ENCODE measurements at regions not wholly inside any gene's neighbourhood (a gene's known extent, or its start where the extent isn't known, plus 50 kb on each side); places are given as distances from the start of the nearest gene placed in this dataset.

DNA sequence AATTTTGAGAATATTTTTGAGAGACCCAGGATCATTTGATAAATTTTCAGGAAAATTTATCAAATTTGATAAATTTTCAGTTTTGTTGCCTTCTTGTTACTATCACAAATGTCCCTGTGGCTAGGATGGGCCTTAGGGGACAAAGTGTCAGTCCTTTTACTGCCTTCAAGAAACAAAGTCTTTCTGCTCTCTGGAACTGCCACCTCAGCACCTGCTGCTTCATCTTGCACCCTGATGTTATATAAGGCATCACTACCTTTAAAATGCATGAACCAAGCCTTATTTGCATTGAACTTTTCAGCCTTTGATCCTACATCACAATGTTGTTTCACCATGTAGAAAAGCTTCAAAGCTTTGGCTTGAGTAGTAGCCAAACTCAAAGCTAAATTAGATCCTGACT lies 123.0 kb upstream of the CNTLN start:
- Histone ChIP-seq H2BK12ac (ENCODE audit: insufficient read length, low read depth, low read length) (no peak overlapping the region), H2AFZ (ENCODE audit: low read length) (no peak overlapping the region), H3K23me2 (ENCODE audit: insufficient read length, low read depth, low read length, poor library complexity, severe bottlenecking) (no peaks in the 10 kb centered on the region), H3K14ac (ENCODE audit: insufficient read depth, low read length) (no peak overlapping the region), H2AK5ac (ENCODE audit: insufficient read length, low read length) (no peak overlapping the region), H3K79me1 (ENCODE audit: insufficient read depth, low read depth, low read length, poor library complexity, severe bottlenecking) (no peaks in the 10 kb centered on the region), H3K27me3 (ENCODE audit: insufficient read depth, low read length) (no peaks in the 10 kb centered on the region), H2BK120ac (ENCODE audit: low read depth, low read length, poor library complexity, severe bottlenecking) (no peak overlapping the region), H3K4me2 (ENCODE audit: insufficient read depth, insufficient read length, low read length) (no peak overlapping the region), H4K8ac (replicated peaks; ENCODE audit: insufficient read length, low read depth, low read length) (no peak overlapping the region), H3K9ac (ENCODE audit: extremely low read depth, insufficient read length, low read length) (no peak overlapping the region), H3K4me1 (ENCODE audit: insufficient read depth, low read length) (0 out of 2 replicates have a peak, but pooled peaks cover 2% of the 10 kb centered on the region), H4K20me1 (ENCODE audit: control insufficient read depth, insufficient read depth, insufficient read length) (no peaks in the 10 kb centered on the region), H3K79me2 (ENCODE audit: insufficient read depth, low read length) (no peaks in the 10 kb centered on the region), H4K5ac (ENCODE audit: insufficient read length, low read depth, low read length) (no peak overlapping the region), H3K4ac (ENCODE audit: low read depth, low read length) (no peak overlapping the region), H3K27ac (ENCODE audit: insufficient read length, low read depth, low read length) (no peak overlapping the region), H3K9me3 (ENCODE audit: control insufficient read depth, low read depth, low read length) (no peaks in the 10 kb centered on the region), H2BK5ac (ENCODE audit: insufficient read length, low read length) (no peak overlapping the region), H3K56ac (ENCODE audit: insufficient read length, low read depth, low read length) (no peak overlapping the region), H3K18ac (ENCODE audit: insufficient read length, low read depth, low read length) (no peak overlapping the region), H4K91ac (ENCODE audit: insufficient read length, low read depth, low read length) (no peak overlapping the region), H3T11ph (ENCODE audit: low read length) (no peak overlapping the region), H3K23ac (ENCODE audit: insufficient read length, low read depth, low read length) (no peak overlapping the region), H2BK20ac (ENCODE audit: low read depth, low read length, poor library complexity, severe bottlenecking) (no peak overlapping the region), H2BK15ac (ENCODE audit: low read depth, low read length) (no peak overlapping the region)
- no peak overlapping the region for H3K4me3 Mint-ChIP-seq
- TF ChIP-seq, protein P1, sequence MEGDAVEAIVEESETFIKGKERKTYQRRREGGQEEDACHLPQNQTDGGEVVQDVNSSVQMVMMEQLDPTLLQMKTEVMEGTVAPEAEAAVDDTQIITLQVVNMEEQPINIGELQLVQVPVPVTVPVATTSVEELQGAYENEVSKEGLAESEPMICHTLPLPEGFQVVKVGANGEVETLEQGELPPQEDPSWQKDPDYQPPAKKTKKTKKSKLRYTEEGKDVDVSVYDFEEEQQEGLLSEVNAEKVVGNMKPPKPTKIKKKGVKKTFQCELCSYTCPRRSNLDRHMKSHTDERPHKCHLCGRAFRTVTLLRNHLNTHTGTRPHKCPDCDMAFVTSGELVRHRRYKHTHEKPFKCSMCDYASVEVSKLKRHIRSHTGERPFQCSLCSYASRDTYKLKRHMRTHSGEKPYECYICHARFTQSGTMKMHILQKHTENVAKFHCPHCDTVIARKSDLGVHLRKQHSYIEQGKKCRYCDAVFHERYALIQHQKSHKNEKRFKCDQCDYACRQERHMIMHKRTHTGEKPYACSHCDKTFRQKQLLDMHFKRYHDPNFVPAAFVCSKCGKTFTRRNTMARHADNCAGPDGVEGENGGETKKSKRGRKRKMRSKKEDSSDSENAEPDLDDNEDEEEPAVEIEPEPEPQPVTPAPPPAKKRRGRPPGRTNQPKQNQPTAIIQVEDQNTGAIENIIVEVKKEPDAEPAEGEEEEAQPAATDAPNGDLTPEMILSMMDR (conservative IDR thresholded peaks at IDR 0.05), result no peak
- no peak for DNase-seq
- no peaks in the 10 kb centered on the region for H3K4me1 Mint-ChIP-seq
- no peaks in the 10 kb centered on the region for H3K9me3 Mint-ChIP-seq
- H3K27me3 Mint-ChIP-seq (ENCODE audit: low read depth), result no peaks in the 10 kb centered on the region
- H3K27ac Mint-ChIP-seq, result no peak overlapping the region
- no peaks in the 10 kb centered on the region for H3K36me3 Mint-ChIP-seq (ENCODE audit: insufficient read depth in 1 of 3, low read depth in 3 of 3)
